Sigmoid colon (tissue), 4 donors: ENCODE measurements at regions not wholly inside any gene's neighbourhood (a gene's known extent, or its start where the extent isn't known, plus 50 kb on each side); places are given as distances from the start of the nearest gene placed in this dataset.

ENCODE experiments used
- EP300 ChIP-seq, 4 donors: sonication (generic); formaldehyde crosslinking; IDR thresholded peaks; one replicate each; pipeline ENCODE4 v1.6.1; 2017; ENCODE audit warnings: antibody characterized with exemption in 4 of 4
- POLR2A ChIP-seq, 2 donors: fragments of 450-650 bp; IDR thresholded peaks; one replicate each; pipeline ENCODE4 v1.6.1; 2016; ENCODE audit warnings: antibody characterized with exemption in 2 of 2, mild to moderate bottlenecking in 2 of 2, moderate library complexity in 2 of 2
- POLR2AphosphoS5 ChIP-seq, 4 donors: sonication (generic); formaldehyde crosslinking; IDR thresholded peaks; one replicate each; pipeline ENCODE4 v1.6.1; 2017; ENCODE audit warnings: antibody characterized with exemption in 4 of 4
- TF ChIP-seq, protein P1 (sequence below), 4 experiments: fragments of 450-650 bp in 3 of 4; fragments of 200-600 bp in 1 of 4; IDR thresholded peaks; one replicate each; pipeline ENCODE4 v1.5.1; 2016 to 2019; ENCODE audit warnings: antibody characterized with exemption in 4 of 4, mild to moderate bottlenecking in 3 of 4, moderate library complexity in 2 of 4

DNA sequence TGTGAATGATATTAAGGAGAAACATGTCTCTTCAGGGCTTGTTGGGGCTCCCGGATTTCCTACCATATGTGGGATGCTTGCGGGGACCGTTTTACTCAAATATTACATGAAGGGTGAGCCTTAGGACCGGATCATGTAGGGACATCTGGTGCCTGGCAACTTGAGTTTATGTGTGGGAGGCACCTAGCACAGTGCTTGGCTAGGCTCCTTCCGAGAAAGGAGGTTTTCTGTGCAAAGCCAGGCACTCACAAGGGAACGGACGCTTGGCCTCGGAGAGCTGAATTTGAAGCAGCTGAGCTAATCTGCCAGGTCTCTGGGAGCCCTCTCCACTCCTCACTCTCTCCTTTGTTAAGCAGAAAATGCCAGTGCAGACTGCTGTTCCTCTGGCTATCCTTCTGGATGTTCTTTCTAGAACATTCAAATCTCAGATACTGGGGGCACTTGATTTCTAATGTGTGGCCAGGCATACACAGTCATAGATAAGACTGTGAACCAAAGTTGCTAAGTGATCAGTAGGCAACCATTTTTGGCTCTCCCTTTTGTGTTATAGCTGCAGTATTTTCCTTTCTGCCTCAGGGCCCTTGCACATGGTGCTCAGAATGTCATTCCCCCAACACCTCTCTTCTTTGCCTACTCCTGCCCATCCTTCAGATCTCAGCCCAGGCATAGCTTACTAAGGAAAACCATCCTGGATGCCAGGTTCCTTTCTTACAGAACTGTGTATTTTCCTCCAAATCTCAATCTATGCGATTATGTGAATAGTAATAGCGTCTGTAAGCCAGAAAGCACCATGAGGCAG is 216.6 kb upstream of the CSF3R start:
- TF ChIP-seq, protein P1, sequence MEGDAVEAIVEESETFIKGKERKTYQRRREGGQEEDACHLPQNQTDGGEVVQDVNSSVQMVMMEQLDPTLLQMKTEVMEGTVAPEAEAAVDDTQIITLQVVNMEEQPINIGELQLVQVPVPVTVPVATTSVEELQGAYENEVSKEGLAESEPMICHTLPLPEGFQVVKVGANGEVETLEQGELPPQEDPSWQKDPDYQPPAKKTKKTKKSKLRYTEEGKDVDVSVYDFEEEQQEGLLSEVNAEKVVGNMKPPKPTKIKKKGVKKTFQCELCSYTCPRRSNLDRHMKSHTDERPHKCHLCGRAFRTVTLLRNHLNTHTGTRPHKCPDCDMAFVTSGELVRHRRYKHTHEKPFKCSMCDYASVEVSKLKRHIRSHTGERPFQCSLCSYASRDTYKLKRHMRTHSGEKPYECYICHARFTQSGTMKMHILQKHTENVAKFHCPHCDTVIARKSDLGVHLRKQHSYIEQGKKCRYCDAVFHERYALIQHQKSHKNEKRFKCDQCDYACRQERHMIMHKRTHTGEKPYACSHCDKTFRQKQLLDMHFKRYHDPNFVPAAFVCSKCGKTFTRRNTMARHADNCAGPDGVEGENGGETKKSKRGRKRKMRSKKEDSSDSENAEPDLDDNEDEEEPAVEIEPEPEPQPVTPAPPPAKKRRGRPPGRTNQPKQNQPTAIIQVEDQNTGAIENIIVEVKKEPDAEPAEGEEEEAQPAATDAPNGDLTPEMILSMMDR (IDR thresholded peaks at IDR 0.05), result no peak
- TF ChIP-seq EP300 (IDR thresholded peaks at IDR 0.05) (no peak), POLR2A (IDR thresholded peaks at IDR 0.05) (no peak), POLR2AphosphoS5 (IDR thresholded peaks at IDR 0.05) (no peak)
